22Rv1 (cell line): ENCODE measurements at regions not wholly inside any gene's neighbourhood (a gene's known extent, or its start where the extent isn't known, plus 50 kb on each side); places are given as distances from the start of the nearest gene placed in this dataset.

Experiments
- CTCF ChIP-seq: fragments of 450-650 bp; IDR thresholded peaks from 2 replicates; pipeline ENCODE4 v1.5.1; 2017; ENCODE audit warnings: mild to moderate bottlenecking
- ZFX ChIP-seq: fragments of 450-650 bp; IDR thresholded peaks from 2 replicates; pipeline ENCODE4 v1.6.1; 2017; ENCODE audit warnings: antibody characterized with exemption, borderline replicate concordance

DNA sequence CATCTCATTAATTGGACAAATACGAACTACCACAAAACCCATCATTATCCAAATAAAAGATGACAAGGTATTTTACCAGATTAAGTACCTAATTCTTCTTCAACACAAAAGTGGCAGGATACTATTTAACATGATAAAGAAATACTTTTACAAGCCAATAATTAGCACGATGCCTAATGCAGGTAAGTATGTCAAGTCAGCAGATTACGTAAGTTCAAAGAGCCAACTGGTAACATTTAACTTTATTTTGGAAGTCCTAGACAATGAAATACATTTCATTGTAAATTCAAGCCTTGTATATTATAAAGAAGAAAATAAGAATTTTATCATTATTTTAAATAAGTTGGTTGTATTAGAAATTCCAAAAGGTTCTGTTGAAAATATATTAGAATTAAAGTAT, 535.3 kb upstream of the SOX9 start:
- TF ChIP-seq CTCF, result no peak
- TF ChIP-seq ZFX, result no peak
